ENCODE measurements at regions not wholly inside any gene's neighbourhood (a gene's known extent, or its start where the extent isn't known, plus 50 kb on each side); places are given as distances from the start of the nearest gene placed in this dataset.
"Not testable (repeated sequence)": the region's sequence is repeated elsewhere in the genome, so short reads cannot be mapped to it uniquely, and the experiment has no call there.

DNA sequence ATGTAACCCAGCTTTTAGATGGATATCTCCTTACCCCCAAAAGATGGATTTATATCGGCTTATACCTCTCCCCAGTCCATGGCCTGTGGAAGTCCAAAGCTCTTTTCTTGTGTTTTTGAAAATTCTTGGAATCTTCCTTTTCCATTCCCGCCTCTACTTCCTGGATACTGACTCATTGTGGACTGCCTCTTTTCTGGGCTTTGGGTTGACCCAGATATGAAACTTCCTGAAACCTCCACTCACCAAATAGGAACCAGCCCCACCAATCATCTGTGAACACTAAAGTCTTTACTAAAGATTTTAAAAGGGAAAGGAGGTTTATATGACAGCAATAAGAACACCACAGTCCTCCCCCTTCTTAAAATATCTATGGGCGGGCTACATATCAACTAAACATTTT, 163.4 kb upstream of the SYN3 start:
- no peak for DNase-seq

DNA sequence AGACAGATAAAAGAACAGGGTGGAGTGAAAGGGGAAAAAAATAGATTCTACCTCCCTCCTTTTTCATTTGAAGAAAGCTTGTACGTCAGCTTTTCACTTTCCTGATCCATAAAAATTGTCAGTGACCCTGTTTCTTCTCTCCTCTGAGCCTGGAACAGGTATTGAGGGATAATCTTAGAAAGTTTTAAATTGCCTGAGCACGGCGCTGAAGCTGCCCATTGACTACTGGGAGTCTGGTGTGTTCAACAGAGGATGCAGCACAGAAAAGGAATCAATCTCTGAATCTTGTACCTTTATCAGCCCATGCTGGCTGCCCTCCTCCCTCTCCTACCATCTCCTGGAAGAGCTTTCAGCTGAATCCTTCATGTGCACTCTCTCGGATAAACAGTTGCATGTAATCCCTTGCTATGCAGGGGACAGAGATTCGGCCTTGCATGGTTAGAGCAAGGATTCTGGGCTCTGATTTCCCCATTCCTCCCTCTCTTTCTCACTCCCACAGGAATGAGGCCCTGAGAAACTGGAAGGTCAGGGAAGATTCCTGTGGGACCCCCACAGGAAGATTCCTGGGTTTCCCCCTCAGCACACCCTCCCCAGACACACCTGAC, 162.4 kb upstream of the SYN3 start:
- no peak for DNase-seq

DNA sequence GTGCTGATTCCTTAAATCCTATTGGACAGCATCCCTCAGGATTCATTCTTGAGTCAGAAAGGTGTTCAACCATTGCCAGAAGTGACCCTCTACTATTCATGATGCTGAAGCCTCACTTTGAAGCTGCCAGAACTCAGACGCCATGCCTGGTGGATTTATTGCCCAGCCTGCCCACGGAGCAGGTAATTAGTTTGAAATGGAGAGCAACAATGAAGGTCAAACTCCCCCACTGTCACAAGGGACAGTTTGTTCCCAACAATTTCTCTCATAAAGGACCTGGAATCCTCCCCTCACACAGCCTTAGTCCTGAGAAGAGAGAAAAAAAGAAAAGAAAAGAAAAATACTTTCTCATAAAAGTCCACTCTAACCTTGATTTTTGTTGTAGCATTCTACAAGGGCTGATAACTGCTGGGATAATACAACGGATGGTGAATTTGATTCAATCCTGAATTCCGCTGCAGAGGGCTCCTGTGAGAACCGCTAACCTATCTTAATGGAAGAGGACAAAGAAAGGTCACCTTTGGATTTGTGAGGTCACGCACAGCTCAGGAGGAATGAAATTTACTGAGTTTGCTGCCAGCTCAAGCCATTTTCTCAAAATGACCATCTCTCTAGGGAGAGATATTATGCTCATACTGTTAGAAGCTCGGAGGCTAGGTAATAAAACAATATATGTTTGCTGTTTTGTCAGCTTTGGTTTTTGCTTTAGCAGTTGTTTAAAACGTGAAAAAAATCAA, 161.6 kb upstream of the SYN3 start:
- DNase-seq: no peak

DNA sequence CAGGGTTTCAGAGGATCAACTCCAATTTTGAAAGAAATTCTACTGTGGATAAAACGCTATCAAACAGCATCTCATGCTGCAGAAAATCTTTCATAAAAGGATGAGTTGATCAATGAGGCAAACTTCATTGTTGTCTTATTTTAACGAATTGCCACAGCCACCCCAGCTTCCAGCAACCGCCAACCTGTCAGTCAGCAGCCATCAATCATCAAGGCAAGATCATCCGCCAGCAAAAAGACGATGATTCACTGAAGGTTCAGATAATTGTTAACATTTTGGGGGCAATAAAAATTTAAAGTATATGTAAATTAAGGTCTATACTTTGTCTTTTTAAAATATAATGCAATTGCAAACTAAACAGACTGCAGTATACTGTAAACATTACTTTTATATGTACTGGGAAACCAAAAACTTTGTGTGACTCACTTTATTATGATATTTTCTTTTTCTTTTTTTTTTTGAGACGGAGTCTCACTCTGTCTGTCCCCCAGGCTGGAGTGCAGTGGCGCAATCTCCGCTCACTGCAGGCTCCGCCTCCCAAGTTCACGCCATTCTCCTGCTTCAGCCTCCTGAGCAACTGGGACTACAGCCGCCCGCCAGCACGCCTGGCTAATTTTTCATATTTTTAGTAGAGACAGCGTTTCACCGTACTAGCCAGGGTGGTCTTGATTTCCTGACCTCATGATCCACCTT, 155.3 kb upstream of the SYN3 start:
- DNase-seq: no peak

DNA sequence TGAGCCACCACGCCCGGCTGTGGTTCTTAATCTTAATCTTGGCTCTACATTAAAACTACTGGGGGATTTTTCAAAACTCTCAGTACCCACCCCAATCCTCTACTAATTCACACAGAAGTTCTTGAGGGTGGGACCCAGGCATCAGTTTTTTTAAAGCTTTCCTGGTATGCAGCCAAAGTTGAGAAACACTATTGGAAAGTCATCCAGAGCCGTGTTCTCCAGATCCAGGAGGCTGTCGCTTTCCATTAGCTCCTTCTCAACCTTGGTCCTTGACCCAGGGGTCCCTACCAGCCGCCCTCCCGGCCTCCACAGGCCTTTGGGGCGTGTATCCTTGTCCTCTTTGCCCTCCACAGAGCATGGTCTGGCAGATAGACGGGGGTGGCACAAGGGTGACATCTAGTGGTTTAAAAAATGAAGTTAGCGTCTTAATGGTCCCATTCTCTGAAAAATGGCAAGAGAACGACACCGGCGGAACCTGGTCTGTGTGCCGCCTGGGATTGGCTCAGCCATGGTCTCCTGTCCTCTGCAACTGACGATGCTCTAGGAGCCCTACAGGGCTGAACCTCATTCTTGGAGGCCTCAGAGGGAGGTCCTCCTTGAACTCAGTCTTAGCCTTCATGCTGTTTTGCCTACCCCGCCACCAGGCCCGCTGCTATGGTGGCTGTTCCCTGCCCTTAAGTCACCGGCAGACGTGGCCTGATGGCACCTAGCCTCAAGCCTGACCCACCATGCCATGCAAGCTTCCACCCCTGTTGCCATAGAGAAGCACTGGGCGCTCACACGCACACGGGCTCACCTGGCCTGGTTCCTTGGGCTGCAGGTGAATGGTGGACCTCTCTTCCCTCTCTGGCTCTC, 152.0 kb upstream of the SYN3 start:
- DNase-seq: peak; percentile 40

DNA sequence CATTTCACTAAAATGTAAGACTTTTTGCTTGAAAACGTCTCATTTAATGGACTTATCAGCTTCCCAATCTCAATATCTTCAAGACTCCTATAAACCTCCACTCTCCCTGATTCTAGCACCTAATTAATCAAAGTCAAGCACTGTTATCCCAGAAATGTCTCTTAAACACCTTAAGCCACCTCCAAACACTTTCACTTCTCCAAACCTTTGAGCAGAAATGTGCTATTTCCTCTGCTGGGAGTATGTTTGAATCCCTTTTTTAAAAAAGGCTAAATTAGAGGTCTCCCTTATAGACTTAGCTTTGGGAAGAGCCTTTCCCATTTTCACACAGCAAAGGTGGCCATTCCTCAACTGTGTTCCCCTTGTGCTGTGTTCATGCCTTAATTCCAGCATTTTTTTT, 146.2 kb upstream of the SYN3 start:
- no peak for DNase-seq

DNA sequence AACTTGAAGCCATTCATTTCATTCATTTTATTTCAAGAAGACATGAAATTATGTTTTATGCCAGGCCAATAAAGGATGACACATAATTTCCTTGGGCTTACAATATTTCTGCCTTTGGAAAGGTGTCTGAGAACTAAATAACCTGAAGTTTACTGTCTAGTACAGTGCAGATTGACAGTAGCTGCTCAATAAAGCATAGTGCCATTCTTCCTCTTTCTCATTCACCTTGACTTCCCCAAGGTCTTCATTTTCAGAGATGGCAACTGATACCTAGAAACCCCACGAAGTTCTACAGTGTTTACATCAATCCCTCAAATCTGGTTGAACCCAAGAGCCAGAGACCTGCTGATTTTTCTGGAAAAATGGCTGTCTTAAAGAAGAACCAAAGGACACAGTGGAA, 144.3 kb upstream of the SYN3 start:
- no peak for DNase-seq

DNA sequence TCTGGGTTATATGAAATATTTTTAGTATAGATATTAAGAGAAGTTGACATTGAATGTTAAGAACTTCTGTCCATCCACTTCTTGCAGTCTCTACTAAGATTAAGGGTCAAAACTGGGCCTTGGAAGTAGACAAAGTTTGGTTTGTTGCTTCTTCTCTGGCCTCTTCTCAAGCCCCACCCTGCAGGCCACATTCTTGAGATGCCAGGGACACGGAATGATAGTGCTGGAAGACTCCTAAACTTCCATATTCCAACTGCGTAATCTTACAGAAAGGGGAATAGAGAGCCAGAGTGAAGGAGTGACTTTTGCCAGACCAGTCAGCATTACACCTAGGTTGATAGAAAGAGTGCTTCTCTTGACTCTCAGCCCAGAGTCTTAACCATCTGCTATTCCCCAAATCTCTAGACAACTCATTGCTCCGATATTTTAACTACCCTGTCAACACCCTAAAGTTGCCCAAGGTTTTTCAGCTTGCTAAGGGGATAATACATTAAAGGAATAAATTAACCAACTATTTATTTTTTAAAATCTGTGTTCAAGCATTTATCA, 136.4 kb upstream of the SYN3 start:
- no peak for DNase-seq

DNA sequence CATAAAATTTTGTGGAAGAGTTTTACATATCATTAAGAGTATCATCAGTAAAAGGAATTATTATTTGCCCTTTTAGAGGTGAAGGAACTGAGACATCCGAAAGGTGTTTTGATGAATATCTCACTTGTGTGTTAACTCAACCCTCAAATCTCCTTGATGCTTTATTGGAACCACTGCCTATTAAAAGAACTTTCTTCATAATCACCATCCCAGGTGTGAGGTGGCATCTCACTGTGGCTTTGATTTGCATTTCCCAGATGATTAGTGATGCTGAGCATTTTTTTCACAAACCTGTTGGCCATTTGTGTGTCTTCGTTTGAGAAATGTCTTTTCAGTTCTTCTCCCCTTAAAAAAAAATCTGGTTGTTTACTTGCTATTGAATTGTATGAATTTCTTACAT, 134.0 kb upstream of the SYN3 start:
- DNase-seq: no peak

DNA sequence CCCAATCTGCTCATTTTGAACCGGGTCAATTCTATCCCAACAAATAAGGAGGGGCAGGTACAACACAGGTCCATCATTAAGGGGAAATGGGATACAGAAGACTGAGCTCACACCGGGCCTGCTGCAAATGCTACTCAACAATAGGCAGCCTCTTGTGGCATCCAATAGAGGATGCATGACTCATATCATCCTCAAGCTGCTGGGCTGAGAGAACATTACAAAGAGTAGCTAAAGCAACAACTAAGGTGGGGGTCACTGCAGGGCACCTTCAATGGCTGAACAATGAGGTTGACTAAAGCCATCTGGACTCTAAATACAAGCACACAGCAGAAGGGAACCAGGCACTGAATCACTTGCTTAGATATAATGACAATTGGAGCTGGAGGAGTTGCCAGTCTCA, 130.1 kb upstream of the SYN3 start:
- DNase-seq: peak; percentile 7

DNA sequence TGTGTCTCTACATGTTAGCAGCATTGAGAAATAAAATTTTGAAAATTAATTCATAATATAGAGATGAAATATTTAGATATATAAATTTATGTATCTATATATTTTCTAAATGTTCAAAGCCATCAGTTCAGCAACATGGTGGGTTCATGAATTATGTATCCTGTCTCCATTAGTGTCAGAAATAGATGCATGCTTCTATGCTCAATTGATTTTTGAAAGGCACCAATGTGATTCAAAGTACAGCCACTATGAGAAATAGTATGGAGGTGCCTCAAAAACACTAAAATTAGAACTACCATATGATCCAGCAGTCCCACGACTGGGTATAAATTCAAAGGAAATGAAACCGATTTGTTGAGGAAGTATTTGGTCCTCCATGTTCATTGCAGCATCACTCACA, 128.6 kb upstream of the SYN3 start:
- DNase-seq: no peak

DNA sequence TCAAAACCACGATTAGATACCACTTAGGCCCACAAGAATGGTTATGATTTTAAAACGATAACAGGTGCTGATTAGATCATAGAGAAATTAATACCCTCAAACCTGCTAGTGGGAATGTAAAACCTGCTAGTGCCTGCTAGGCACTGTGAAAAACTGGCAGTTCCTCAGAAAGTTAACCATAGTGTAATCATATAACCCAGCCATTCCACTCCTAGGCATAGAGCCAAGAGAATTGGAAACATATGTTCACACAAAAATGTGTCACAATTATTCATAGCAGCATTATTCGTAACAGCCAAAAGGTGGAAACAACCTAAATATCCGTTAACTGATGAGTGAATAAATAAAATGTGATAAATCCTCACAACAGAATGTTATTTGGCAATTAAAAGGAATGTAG, 122.2 kb upstream of the SYN3 start:
- no peak for DNase-seq

DNA sequence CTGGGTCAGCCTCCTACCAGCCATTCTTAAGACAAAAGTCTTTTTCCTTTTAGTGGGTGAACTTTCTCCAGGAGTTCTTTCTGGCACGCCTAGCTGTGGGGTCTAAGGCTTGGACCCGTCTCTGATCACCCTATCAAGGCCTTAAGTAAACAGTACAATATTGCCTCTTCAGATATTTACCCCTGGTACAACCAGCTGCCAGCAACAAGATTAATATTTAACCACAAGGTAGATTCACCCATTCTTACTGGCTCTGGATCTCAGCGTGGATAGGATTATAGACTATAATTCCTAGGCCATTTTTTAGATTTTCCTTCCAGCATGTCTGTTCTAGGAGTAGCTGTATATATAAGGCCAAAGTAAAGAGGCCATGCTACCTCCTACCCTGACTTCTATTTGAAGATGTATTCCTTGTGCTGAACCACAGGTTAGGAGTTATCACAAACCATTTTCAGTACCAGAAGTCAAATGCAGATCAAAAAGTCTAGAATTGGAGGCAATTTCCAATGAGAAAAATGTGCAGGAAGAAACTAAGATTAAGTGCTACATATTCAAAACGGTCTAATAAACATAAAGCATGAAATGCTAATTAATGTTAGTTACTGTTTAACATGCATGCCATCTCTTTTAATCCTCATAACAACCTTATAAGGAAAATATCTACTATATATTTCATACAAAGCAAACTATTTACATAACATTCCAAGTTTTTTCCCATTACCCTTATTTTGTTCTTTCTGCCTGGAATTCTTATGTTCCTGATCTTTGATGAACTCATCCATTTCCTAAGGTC, 110.0 kb upstream of the SYN3 start:
- DNase-seq: no peak

DNA sequence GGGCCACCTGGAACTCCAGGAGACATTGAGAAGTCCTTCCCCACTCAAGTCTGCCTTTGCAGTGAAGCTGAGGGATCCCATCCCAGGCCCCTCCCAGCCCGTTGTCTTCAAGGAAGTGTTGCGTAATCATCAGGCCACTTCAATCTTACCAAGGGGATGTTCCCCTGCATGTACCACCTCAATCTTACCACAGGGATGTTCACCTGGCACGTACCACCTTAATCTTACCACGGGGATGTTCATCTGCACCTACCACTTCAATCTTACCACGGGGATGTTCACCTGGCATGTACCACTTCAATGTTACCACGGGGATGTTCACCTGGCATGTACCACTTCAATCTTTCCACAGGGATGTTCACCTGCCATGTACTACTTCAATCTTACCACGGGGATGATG, 108.0 kb upstream of the SYN3 start:
- DNase-seq: peak; percentile 48

DNA sequence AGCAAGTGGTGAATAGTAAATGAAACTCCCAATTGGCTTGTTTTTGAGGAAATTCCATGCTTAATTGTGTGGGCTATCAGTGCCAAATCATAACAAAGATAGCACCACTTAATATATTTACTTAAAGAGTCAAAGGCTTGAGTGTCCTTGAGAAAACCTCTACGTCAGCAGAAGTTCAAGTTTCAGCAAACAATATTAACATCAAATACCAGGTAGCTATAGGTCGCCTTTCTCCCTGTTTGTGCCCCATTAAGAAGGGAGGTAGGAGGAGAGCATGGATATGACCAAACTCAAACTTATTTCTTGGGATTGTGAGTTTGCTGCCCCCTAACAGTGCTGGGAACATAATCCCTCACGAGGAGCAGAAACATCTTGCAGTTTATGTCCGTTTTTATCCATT, 105.6 kb upstream of the SYN3 start:
- peak; percentile 5 for DNase-seq

DNA sequence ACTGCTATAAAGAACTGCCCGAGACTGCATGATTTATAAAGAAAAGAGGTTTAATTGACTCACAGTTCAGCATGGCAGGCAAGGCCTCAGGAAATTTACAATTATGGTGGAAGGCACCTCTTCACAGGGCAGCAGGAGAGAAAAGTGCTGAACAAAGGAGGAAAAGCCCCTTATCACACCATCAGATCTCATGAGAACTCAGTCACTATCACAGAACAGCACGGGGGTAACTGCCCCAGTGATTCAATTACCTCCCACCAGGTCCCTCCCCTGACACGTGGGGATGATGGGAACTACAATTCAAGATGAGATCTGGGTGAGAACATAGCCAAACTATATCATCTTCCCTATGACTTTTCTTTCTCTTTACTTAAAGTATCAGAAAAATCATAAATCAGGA, 104.0 kb upstream of the SYN3 start:
- no peak for DNase-seq

DNA sequence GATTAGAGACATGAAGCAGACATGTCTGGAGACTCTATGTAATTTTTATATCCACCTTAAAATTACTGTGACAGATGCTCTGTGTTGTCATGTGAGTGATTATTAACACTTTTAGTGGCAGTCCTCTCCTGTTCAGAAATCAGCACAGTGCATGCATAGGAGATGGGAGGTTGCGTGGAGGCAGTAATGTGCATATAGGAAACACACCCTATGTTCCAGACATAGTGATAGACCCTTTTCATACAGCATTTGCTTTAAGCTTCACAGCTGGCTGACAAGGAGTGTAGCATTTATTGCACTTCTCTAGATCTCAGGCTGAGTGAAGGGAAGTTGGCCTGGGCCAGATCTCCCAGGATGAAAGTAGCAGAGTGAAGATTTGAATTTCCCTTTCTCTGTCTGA, 102.3 kb upstream of the SYN3 start:
- no peak for DNase-seq

DNA sequence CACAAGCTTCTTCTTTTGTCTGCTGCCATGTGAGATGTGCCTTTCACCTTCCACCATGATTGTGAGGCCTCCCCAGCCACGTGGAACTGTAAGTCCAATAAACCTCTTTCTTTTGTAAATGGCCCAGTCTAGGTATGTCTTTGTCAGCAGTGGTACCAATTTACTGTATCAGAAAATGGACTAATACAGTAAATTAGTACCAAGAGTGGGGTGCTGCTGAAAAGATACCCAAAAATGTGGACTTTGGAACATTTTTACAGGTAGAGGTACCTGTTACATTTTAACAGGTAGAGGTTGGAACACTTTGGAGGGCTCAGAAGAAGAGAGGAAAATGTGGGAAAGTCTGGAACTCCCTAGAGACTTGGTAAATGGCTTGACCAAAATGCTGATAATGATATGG, 96.8 kb upstream of the SYN3 start:
- not testable (repeated sequence) for DNase-seq

DNA sequence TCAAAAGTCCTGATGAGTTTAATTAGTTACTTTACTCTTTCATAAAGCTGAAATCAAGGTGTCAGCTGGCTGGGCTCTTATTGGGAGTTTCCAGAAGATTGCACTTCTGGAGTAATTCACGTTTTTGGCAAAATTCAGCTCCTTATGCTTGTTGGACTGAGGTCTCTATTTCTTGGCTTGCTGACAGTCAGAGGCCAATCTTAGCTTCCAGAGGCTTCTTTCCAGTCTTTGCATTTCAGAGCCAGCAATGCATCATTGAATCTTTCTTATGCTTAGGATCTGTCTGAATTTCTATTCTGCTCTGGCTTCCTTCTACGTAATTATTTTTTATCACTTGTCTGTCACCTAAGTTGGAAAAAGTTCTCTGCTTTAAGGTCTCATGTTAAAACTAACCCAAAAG, 91.4 kb upstream of the SYN3 start:
- no peak for DNase-seq

DNA sequence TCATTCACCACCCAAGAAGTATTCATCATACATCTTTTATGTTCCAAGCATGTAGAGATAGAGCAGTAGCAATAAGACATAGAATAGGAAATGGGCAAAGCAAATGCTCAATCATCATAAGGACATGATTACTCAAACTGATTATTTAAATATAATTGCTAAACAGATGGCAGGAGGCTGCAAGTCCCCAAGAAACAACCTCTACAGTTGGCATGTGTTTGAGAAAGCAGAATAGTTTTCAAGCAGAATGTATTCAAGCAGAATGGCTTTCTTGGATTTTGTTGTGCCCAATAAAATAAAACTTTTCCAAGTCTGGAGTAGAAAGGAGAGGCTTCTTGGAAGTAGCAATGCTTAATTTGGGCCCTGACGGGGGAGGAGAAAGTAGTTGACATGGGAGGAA, 86.5 kb upstream of the SYN3 start:
- DNase-seq: no peak

DNA sequence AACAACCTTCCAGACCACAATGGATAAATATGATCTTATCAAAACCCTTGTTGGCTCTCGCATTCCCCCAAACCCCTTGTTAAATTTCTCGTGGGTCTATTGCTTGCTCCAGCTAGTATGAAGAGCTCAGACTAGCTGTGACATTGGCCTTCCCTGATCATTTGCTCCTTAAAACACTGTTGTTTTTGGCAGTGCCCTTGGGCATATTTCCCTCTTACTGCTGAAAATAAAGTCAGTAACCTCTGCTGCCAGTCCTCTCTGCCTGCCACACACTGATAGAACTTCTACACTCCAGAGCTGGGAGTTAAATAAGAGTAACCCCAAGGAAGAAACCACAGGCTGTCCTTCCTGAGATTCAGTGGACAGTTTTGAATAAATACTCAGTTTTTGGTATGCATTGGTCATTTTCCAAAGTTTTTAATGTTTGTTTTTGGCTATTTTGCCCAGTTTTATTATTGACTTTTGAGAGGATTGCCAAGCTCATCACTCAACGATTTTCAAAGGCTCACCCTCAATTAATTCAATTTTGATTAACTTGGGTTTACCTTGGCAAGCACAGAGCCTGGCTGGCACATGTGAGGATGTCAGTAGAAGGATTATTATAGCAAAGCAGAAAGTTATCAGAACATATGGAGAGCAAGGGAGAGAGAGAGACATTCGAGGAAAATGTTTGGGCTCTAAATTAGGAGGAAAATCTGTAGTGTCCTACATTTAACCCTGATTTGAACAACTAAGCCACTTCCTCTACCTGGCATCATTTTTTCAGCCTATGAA, 84.3 kb upstream of the SYN3 start:
- no peak for DNase-seq

DNA sequence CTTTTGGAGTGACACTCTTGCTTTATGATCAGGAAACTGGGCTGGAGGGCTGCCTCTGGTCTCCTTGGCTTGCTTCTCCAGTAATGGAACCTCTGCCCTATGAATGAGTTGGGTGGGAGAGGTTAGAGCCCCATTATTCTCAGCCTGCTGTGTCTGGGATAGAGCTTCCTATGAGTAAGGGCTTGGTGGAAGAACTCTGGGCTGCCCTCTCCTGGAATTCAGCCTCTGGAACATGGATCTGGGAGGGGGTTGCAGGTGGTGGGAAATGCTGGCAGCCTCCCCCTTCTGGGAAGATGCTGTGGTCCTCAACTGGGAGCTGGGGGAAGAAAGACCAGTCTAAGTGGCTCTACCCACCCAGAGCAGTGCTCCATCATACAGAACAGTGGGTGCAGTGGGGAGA, 81.8 kb upstream of the SYN3 start:
- no peak for DNase-seq

Measured in NCI-H2029 (cell line).